DOHH2 (cell line): ENCODE measurements at regions not wholly inside any gene's neighbourhood (a gene's known extent, or its start where the extent isn't known, plus 50 kb on each side); places are given as distances from the start of the nearest gene placed in this dataset.

ENCODE experiments used
- EZH2phosphoT487 ChIP-seq: fragments of 200-600 bp; sonication (generic); IDR thresholded peaks from 2 replicates; pipeline ENCODE4 v1.6.1; 2017; ENCODE audit warnings: borderline replicate concordance, mild to moderate bottlenecking, antibody characterized with exemption, low read length, moderate library complexity, mixed read lengths
- TF ChIP-seq, protein P1 (sequence below): fragments of 200-600 bp; sonication (generic); IDR thresholded peaks from one replicate; pipeline ENCODE4 v1.5.1; 2014; ENCODE audit warnings: antibody characterized with exemption, mild to moderate bottlenecking, low read depth, low read length; ENCODE audit not compliant: poor library complexity, severe bottlenecking

DNA sequence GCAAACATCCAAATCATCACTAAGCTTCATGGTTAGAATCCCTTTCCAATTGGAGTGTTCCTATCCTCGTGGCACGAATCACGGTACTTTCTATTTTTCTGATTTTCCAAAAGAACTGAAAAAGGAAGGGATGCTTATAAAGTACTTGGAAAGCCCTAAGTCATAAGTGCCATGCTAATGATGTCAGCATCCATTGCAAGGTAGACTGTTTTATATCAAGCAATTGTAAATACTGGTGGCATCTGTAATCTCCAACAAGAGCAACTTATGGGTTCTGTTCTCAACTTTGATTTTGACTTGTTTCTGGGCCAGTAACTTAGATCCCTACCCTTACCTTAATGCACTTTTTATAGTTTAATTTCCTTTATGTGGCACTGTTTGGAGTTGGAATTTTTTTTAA lies 619.5 kb downstream of the BCL11A start:
- TF ChIP-seq, protein P1, sequence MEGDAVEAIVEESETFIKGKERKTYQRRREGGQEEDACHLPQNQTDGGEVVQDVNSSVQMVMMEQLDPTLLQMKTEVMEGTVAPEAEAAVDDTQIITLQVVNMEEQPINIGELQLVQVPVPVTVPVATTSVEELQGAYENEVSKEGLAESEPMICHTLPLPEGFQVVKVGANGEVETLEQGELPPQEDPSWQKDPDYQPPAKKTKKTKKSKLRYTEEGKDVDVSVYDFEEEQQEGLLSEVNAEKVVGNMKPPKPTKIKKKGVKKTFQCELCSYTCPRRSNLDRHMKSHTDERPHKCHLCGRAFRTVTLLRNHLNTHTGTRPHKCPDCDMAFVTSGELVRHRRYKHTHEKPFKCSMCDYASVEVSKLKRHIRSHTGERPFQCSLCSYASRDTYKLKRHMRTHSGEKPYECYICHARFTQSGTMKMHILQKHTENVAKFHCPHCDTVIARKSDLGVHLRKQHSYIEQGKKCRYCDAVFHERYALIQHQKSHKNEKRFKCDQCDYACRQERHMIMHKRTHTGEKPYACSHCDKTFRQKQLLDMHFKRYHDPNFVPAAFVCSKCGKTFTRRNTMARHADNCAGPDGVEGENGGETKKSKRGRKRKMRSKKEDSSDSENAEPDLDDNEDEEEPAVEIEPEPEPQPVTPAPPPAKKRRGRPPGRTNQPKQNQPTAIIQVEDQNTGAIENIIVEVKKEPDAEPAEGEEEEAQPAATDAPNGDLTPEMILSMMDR = no peak
- TF ChIP-seq EZH2phosphoT487 = no peak
